H1 (cell line): ENCODE measurements at regions not wholly inside any gene's neighbourhood (a gene's known extent, or its start where the extent isn't known, plus 50 kb on each side); places are given as distances from the start of the nearest gene placed in this dataset.

Experiments
- CTCF ChIA-PET: fragments of 300-600 bp; sonication (Branson Sonifier 250); formaldehyde crosslinking; loops from one replicate; lab custom pipeline; 2021; ENCODE audit not compliant: partially characterized antibody; lab: Charles Lee
- POLR2A ChIA-PET: fragments of 300-600 bp; sonication (Branson Sonifier 250); formaldehyde crosslinking; loops from one replicate; lab custom pipeline; 2021; ENCODE audit warnings: inconsistent platforms; ENCODE audit not compliant: partially characterized antibody; lab: Charles Lee
- DNase-seq, 2 experiments: peaks; one replicate each; pipeline versions ENCODE4 v3.0.0 to v3.0.0-alpha.2; 2010 to 2022; ENCODE audit warnings: low spot score in 2 of 2, low read depth in 1 of 2, mixed read lengths in 1 of 2
- FAIRE-seq: peaks from 2 replicates; lab custom pipeline; 2011; peaks lifted over from hg19 to GRCh38; lab: Jason Lieb, UNC
- H2AFZ ChIP-seq: 2 replicates; pipeline ENCODE4 v1.8.1; 2012; ENCODE audit warnings: low read length, inconsistent platforms
- H2AK5ac ChIP-seq: 2 replicates; pipeline ENCODE4 v1.6.1; 2013; ENCODE audit warnings: low read depth, low read length
- H2BK120ac ChIP-seq: replicated peaks from 2 replicates; pipeline ENCODE3; 2013; ENCODE audit warnings: low read depth, low read length, inconsistent platforms
- H2BK12ac ChIP-seq: 2 replicates; pipeline ENCODE4 v1.6.1; 2013; ENCODE audit warnings: low read depth, low read length
- H2BK15ac ChIP-seq: 2 replicates; pipeline ENCODE4 v1.6.1; 2013; ENCODE audit warnings: low read length
- H2BK20ac ChIP-seq: 2 replicates; pipeline ENCODE4 v1.6.1; 2013; ENCODE audit warnings: low read length
- H2BK5ac ChIP-seq: 2 replicates; pipeline ENCODE4 v1.6.1; 2013; ENCODE audit warnings: low read depth, low read length
- H3K14ac ChIP-seq: 2 replicates; pipeline ENCODE4 v1.6.1; 2013; ENCODE audit warnings: inconsistent platforms; ENCODE audit not compliant: insufficient read length
- H3K18ac ChIP-seq: 2 replicates; pipeline ENCODE4 v1.6.1; 2013; ENCODE audit warnings: low read length; ENCODE audit errors: extremely low read depth
- H3K23ac ChIP-seq: 2 replicates; pipeline ENCODE4 v1.6.1; 2013; ENCODE audit warnings: inconsistent platforms; ENCODE audit not compliant: insufficient read length
- H3K23me2 ChIP-seq: 2 replicates; pipeline ENCODE4 v1.6.1; 2013; ENCODE audit warnings: low read depth, low read length
- H3K27ac ChIP-seq: 2 replicates; pipeline ENCODE4 v1.6.1; 2011; ENCODE audit warnings: low read depth, low read length, inconsistent platforms
- H3K27me3 ChIP-seq, 4 experiments: replicated peaks in 1 of 4; 1 replicate in 1 of 4; 2 replicates in 3 of 4; pipeline versions ENCODE4 v1.6.1 to v1.8.1; 2011 to 2013; ENCODE audit warnings: low read length in 3 of 4, mild to moderate bottlenecking in 3 of 4, inconsistent platforms in 2 of 4, mixed read lengths in 2 of 4, moderate library complexity in 1 of 4; ENCODE audit not compliant: control insufficient read depth in 3 of 4, insufficient read depth in 3 of 4; ENCODE audit errors: extremely low read depth in 1 of 4
- H3K36me3 ChIP-seq, 4 experiments: 2 replicates each; pipeline versions ENCODE4 v1.6.1 to v1.8.1; 2011 to 2013; ENCODE audit warnings: mild to moderate bottlenecking in 4 of 4, low read length in 3 of 4, moderate library complexity in 2 of 4, control low read depth in 1 of 4, inconsistent platforms in 1 of 4; ENCODE audit not compliant: insufficient read depth in 4 of 4, control insufficient read depth in 2 of 4
- H3K4ac ChIP-seq: replicated peaks from 2 replicates; pipeline ENCODE3; 2013; ENCODE audit warnings: low read length, low read depth, mixed read lengths, inconsistent platforms; ENCODE audit not compliant: insufficient read length
- H3K4me1 ChIP-seq, 4 experiments: replicated peaks in 1 of 4; 1 replicate in 1 of 4; 2 replicates in 3 of 4; pipeline versions ENCODE4 v1.6.1 to v1.8.1; 2011 to 2013; ENCODE audit warnings: low read length in 3 of 4, inconsistent platforms in 2 of 4, mixed read lengths in 1 of 4; ENCODE audit not compliant: insufficient read depth in 4 of 4, control insufficient read depth in 3 of 4
- H3K4me2 ChIP-seq, 2 experiments: 2 replicates each; pipeline versions ENCODE4 v1.6.1 to v1.8.1; 2011 to 2013; ENCODE audit warnings: low read depth in 2 of 2, low read length in 2 of 2, control low read depth in 1 of 2, inconsistent platforms in 1 of 2, mild to moderate bottlenecking in 1 of 2; ENCODE audit not compliant: insufficient read depth in 1 of 2
- H3K4me3 ChIP-seq, 4 experiments: fragments of 200-600, 300-600 bp in 1 of 4; sonication (generic), shearing (Covaris generic), sonication (Bioruptor Twin) in 1 of 4; 2 replicates each; pipeline versions ENCODE4 v1.5.1 to v1.8.1; 2011 to 2016; ENCODE audit warnings: low read length in 4 of 4, low read depth in 3 of 4, control low read depth in 2 of 4, inconsistent platforms in 2 of 4, mild to moderate bottlenecking in 2 of 4, mixed read lengths in 1 of 4, moderate library complexity in 1 of 4; ENCODE audit not compliant: insufficient read depth in 2 of 4; ENCODE audit errors: extremely low read depth in 1 of 4
- H3K56ac ChIP-seq: replicated peaks from 2 replicates; pipeline ENCODE3; 2013; ENCODE audit warnings: low read depth, mild to moderate bottlenecking, mixed read lengths, low read length, inconsistent platforms; ENCODE audit not compliant: insufficient read length
- H3K79me1 ChIP-seq: 2 replicates; pipeline ENCODE4 v1.6.1; 2013; ENCODE audit warnings: low read depth, low read length, control low read depth
- H3K79me2 ChIP-seq, 2 experiments: 2 replicates each; pipeline versions ENCODE4 v1.6.1 to v1.8.1; 2012 to 2013; ENCODE audit warnings: low read length in 2 of 2, mild to moderate bottlenecking in 2 of 2, inconsistent platforms in 1 of 2; ENCODE audit not compliant: insufficient read depth in 2 of 2, control insufficient read depth in 1 of 2
- H3K9ac ChIP-seq, 4 experiments: replicated peaks in 1 of 4; 1 replicate in 1 of 4; 2 replicates in 3 of 4; pipeline versions ENCODE4 v1.6.1 to v1.8.1; 2011 to 2013; ENCODE audit warnings: low read depth in 3 of 4, low read length in 3 of 4, control low read depth in 2 of 4, mild to moderate bottlenecking in 2 of 4, moderate library complexity in 2 of 4, inconsistent platforms in 1 of 4; ENCODE audit errors: extremely low read depth in 1 of 4
- H3K9me3 ChIP-seq, 2 experiments: 2 replicates each; pipeline versions ENCODE4 v1.6.1 to v1.8.1; 2012 to 2013; ENCODE audit warnings: mild to moderate bottlenecking in 2 of 2, moderate library complexity in 2 of 2, control low read depth in 1 of 2, inconsistent platforms in 1 of 2, low read depth in 1 of 2, low read length in 1 of 2, mixed read lengths in 1 of 2; ENCODE audit not compliant: insufficient read depth in 2 of 2
- H4K20me1 ChIP-seq, 2 experiments: replicated peaks in 1 of 2; 2 replicates each; pipeline versions ENCODE3 to v1.8.1; 2011 to 2013; ENCODE audit warnings: inconsistent platforms in 2 of 2, low read length in 2 of 2, mild to moderate bottlenecking in 1 of 2; ENCODE audit not compliant: insufficient read depth in 2 of 2, control insufficient read depth in 1 of 2
- H4K5ac ChIP-seq: 2 replicates; pipeline ENCODE4 v1.6.1; 2013; ENCODE audit warnings: low read length, low read depth, mixed read lengths, inconsistent platforms; ENCODE audit not compliant: insufficient read length
- H4K8ac ChIP-seq: 2 replicates; pipeline ENCODE4 v1.8.0; 2013; ENCODE audit warnings: mild to moderate bottlenecking, moderate library complexity, low read length, inconsistent platforms; ENCODE audit not compliant: insufficient read depth; ENCODE audit errors: extremely low read depth
- H4K91ac ChIP-seq: replicated peaks from 2 replicates; pipeline ENCODE3; 2013; ENCODE audit warnings: low read length, mixed read lengths, inconsistent platforms; ENCODE audit not compliant: insufficient read length
- ASH2L ChIP-seq: fragments of 200-600, 300-600 bp; sonication (generic); IDR thresholded peaks from one replicate; pipeline ENCODE4 v1.7.1; 2017; ENCODE audit warnings: low read length
- BRCA1 ChIP-seq: IDR thresholded peaks from 2 replicates; pipeline ENCODE4 v1.6.1; 2012; ENCODE audit warnings: low read depth, low read length, improper control_type of control experiment
- EGR1 ChIP-seq: IDR thresholded peaks from 2 replicates; pipeline ENCODE4 v1.6.1; 2011; ENCODE audit warnings: low read depth, low read length, borderline replicate concordance
- JUN ChIP-seq: IDR thresholded peaks from 2 replicates; pipeline ENCODE4 v1.6.1; 2011; ENCODE audit warnings: low read depth, mild to moderate bottlenecking, improper control_type of control experiment, low read length
- MAX ChIP-seq: IDR thresholded peaks from 2 replicates; pipeline ENCODE4 v1.6.1; 2012; ENCODE audit warnings: inconsistent platforms
- RFX5 ChIP-seq: IDR thresholded peaks from 2 replicates; pipeline ENCODE4 v1.6.1; 2011; ENCODE audit warnings: low read depth, low read length, improper control_type of control experiment, borderline replicate concordance
- TAF1 ChIP-seq: IDR thresholded peaks from 2 replicates; pipeline ENCODE4 v1.6.1; 2011; ENCODE audit warnings: mild to moderate bottlenecking, low read depth, low read length
- TAF7 ChIP-seq: optimal IDR thresholded peaks from 2 replicates; pipeline ENCODE3; 2011; ENCODE audit warnings: low read depth, mild to moderate bottlenecking, inconsistent platforms, low read length, moderate library complexity, borderline replicate concordance
- WGBS, 2 experiments: shearing (Covaris generic) in 1 of 2; methylation state at CpG; one replicate each; pipeline versions ENCODE4 v1.1.6 to v1.1.7; 2013 to 2015; ENCODE audit warnings: low lambda C conversion rate in 2 of 2, mixed read lengths in 2 of 2, inconsistent platforms in 1 of 2, low coverage in 1 of 2, missing lambda C conversion rate in 1 of 2; ENCODE audit not compliant: insufficient replicate concordance in 2 of 2, insufficient coverage in 1 of 2, insufficient read length in 1 of 2; ENCODE audit errors: extremely low coverage in 1 of 2, missing lambda C conversion rate in 1 of 2; 5-methylcytosine and 5-hydroxymethylcytosine counted together

GRCh38 chr1:5098981-5099385 is 444.6 kb downstream of the AJAP1 start:
- Histone ChIP-seq H3K18ac (no peak overlapping the region), H3K56ac (no peak overlapping the region), H3K4me1 (peaks cover 0 to 7% (median 1%) of the 10 kb centered on the region in 4 experiments; a peak in 2 of 7 replicates), H3K27ac (no peak overlapping the region), H3K9me3 (peaks cover 0 to 11% of the 10 kb centered on the region in 2 experiments; a peak in 2 of 4 replicates), H4K8ac (no peak overlapping the region), H3K4me3 (no peak overlapping the region), H3K36me3 (no peaks in the 10 kb centered on the region; a peak in 1 of 8 replicates), H2BK120ac (no peak overlapping the region), H3K4me2 (no peak overlapping the region), H2BK12ac (no peak overlapping the region), H3K27me3 (no peaks in the 10 kb centered on the region), H2BK15ac (no peak overlapping the region), H3K79me1 (no peaks in the 10 kb centered on the region), H2BK20ac (no peak overlapping the region; the same call in 1 of the 2 replicates), H2AFZ (no peak overlapping the region), H3K9ac (no peak overlapping the region), H2BK5ac (no peak overlapping the region; the same call in 1 of the 2 replicates), H3K79me2 (no peaks in the 10 kb centered on the region), H4K91ac (no peak overlapping the region), H2AK5ac (no peak overlapping the region), H3K4ac (no peak overlapping the region), H3K23ac (no peak overlapping the region), H3K14ac (no peak overlapping the region), H4K20me1 (no peaks in the 10 kb centered on the region), H3K23me2 (no peaks in the 10 kb centered on the region), H4K5ac (no peak overlapping the region)
- ChIA-PET CTCF (interaction anchor here (0.6 to 1.5 kb wide), 13 partner anchors 10 to 442 kb away, joined by 3 to 5 read pairs (median 3); no protein-coding TSS in a partner anchor), POLR2A (no interaction called here)
- DNase-seq (no peak), FAIRE-seq (no peak)
- WGBS, 2 experiments = 90% methylated on average over 5 of the region's 5 CpGs; no CpG with 5 or more reads in 1 of the 2 experiments
- TF ChIP-seq RFX5 (no peak), EGR1 (no peak), TAF1 (no peak), BRCA1 (no peak), TAF7 (no peak), MAX (no peak), JUN (no peak), ASH2L (no peak)
